C4-2B (cell line): ENCODE measurements at regions not wholly inside any gene's neighbourhood (a gene's known extent, or its start where the extent isn't known, plus 50 kb on each side); places are given as distances from the start of the nearest gene placed in this dataset.

ENCODE experiments used
- CTCF ChIP-seq: fragments of 450-650 bp; conservative IDR thresholded peaks from 2 replicates; pipeline ENCODE4 v1.5.1; 2017; ENCODE audit warnings: mild to moderate bottlenecking
- ZFX ChIP-seq: fragments of 450-650 bp; IDR thresholded peaks from 2 replicates; pipeline ENCODE4 v1.6.1; 2017

GRCh38 chr13:75092143-75092542 is 389.8 kb downstream of the TBC1D4 start:
- TF ChIP-seq CTCF = no peak
- TF ChIP-seq ZFX = no peak
